GM23248 (cell line): ENCODE measurements at regions not wholly inside any gene's neighbourhood (a gene's known extent, or its start where the extent isn't known, plus 50 kb on each side); places are given as distances from the start of the nearest gene placed in this dataset.

Source experiments
- EZH2 ChIP-seq: fragments of 200-600 bp; sonication (generic); IDR thresholded peaks from 2 replicates; pipeline ENCODE4 v1.6.1; 2018; ENCODE audit warnings: antibody characterized with exemption, mild to moderate bottlenecking; ENCODE audit not compliant: insufficient read depth, poor library complexity, severe bottlenecking
- EZH2phosphoT487 ChIP-seq: fragments of 200-600 bp; sonication (generic); IDR thresholded peaks from 2 replicates; pipeline ENCODE4 v1.6.1; 2018; ENCODE audit warnings: antibody characterized with exemption, moderate library complexity, mild to moderate bottlenecking, low read depth; ENCODE audit not compliant: insufficient read depth

- TF ChIP-seq EZH2 (no peak), EZH2phosphoT487 (no peak)
These were observed 209.0 kb upstream of the SLC35B3 start for GRCh38 chr6:8644306-8644705.
